ENCODE measurements at regions not wholly inside any gene's neighbourhood (a gene's known extent, or its start where the extent isn't known, plus 50 kb on each side); places are given as distances from the start of the nearest gene placed in this dataset.

DNA sequence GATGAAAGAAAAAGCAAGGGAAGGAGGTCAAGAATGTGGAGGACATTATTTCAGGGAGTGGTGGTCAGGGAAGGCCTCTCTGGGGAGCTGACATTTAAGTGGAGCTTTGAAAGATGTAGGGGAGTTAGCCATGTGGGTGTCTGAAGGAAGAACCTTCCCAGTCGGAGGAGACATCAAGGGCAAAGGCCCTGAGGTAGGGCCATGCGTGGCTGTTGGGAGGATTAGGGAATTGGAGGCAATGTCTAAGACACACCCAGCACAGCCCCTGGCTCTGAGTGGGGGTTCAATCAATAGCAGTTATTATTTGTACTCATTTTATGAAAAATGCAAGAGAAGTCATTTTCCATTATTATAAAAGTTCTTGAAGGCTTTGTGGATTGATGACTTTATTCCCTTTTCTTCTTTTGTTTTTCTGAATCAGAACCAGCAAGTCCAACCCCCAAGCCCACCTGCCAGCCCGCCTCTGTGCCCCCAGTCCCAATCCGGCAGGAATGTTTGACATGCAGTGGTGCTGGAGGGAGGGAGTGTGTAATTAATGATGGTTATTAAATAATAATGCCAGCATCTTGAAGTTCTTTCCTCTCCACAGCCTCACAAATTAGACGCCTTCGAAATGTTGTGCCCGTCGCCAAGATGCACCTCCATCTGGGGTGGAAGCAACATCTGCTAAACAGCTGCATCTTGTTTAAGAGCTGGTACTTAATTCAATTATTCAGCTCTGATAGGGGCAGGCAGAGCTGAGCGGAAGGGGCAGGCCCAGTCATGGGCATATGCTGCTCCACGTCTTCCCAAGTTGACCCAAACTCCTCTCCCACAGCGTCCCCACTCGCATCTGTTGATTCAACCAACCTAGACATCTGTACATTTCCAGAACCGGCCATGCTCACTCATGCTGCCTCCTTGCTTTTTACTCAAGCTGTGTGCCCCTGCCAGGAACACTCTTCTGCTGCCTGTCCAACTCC is 81.3 kb upstream of the SIRPA start:
- TF ChIP-seq, protein P1, sequence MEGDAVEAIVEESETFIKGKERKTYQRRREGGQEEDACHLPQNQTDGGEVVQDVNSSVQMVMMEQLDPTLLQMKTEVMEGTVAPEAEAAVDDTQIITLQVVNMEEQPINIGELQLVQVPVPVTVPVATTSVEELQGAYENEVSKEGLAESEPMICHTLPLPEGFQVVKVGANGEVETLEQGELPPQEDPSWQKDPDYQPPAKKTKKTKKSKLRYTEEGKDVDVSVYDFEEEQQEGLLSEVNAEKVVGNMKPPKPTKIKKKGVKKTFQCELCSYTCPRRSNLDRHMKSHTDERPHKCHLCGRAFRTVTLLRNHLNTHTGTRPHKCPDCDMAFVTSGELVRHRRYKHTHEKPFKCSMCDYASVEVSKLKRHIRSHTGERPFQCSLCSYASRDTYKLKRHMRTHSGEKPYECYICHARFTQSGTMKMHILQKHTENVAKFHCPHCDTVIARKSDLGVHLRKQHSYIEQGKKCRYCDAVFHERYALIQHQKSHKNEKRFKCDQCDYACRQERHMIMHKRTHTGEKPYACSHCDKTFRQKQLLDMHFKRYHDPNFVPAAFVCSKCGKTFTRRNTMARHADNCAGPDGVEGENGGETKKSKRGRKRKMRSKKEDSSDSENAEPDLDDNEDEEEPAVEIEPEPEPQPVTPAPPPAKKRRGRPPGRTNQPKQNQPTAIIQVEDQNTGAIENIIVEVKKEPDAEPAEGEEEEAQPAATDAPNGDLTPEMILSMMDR (IDR thresholded peaks at IDR 0.05; ENCODE audit: insufficient read depth, low read length, poor library complexity, severe bottlenecking): no peak
- TF ChIP-seq EZH2phosphoT487 (conservative IDR thresholded peaks at IDR 0.05; ENCODE audit: low read length): no peak
